Gastrocnemius medialis (tissue), 4 donors: ENCODE measurements at regions not wholly inside any gene's neighbourhood (a gene's known extent, or its start where the extent isn't known, plus 50 kb on each side); places are given as distances from the start of the nearest gene placed in this dataset.
"Not testable (repeated sequence)": the region's sequence is repeated elsewhere in the genome, so short reads cannot be mapped to it uniquely, and the experiment has no call there.

ENCODE experiments used
- ATAC-seq, 2 donors: fragments of 150-250 bp; one replicate each; pipeline ENCODE4 v1.9.1; 2016
- DNase-seq, 2 donors: peaks; one replicate each; pipeline ENCODE4 v3.0.0-alpha.2; 2019
- H3K27ac ChIP-seq, 4 donors: fragments of 200-600 bp; sonication (generic); 1 replicate in 1 of 4; 2 replicates in 3 of 4; pipeline ENCODE4 v1.5.1; 2016 to 2018; ENCODE audit warnings: mild to moderate bottlenecking in 2 of 4, moderate library complexity in 1 of 4
- H3K27me3 ChIP-seq, 3 donors: fragments of 200-600 bp; sonication (generic) in 2 of 3; 1 replicate in 1 of 3; 2 replicates in 2 of 3; pipeline versions ENCODE4 v1.5.1 to v1.6.0; 2016 to 2019; ENCODE audit warnings: mild to moderate bottlenecking in 1 of 3, moderate library complexity in 1 of 3
- H3K36me3 ChIP-seq, 2 donors: fragments of 200-600 bp; sonication (generic) in 1 of 2; one replicate each; pipeline ENCODE4 v1.5.1; 2017 to 2018
- H3K4me1 ChIP-seq, 2 donors: fragments of 200-600 bp; sonication (generic) in 1 of 2; one replicate each; pipeline ENCODE4 v1.5.1; 2016 to 2017; ENCODE audit warnings: mild to moderate bottlenecking in 2 of 2
- H3K4me3 ChIP-seq, 4 donors: fragments of 200-600 bp; sonication (generic) in 3 of 4; 1 replicate in 1 of 4; 2 replicates in 3 of 4; pipeline ENCODE4 v1.5.1; 2016 to 2019; ENCODE audit warnings: mild to moderate bottlenecking in 2 of 4
- H3K9me3 ChIP-seq, 3 donors: fragments of 200-600 bp; sonication (generic) in 2 of 3; 1 replicate in 1 of 3; 2 replicates in 2 of 3; pipeline ENCODE4 v1.5.1; 2016 to 2019
- CTCF ChIP-seq, 5 experiments: fragments of 450-650 bp in 3 of 5; fragments of 200-600 bp in 2 of 5; sonication (generic) in 2 of 5; IDR thresholded peaks in 4 of 5; conservative IDR thresholded peaks in 1 of 5; 1 replicate in 4 of 5; 2 replicates in 1 of 5; pipeline ENCODE4 v1.5.1; 2016 to 2019; ENCODE audit warnings: antibody characterized with exemption in 5 of 5, mild to moderate bottlenecking in 3 of 5, moderate library complexity in 3 of 5
- POLR2A ChIP-seq, 2 donors: fragments of 450-650 bp; IDR thresholded peaks; one replicate each; pipeline ENCODE4 v1.6.1; 2017; ENCODE audit warnings: antibody characterized with exemption in 2 of 2, mild to moderate bottlenecking in 2 of 2, moderate library complexity in 2 of 2
- in situ Hi-C, 4 donors: fragments of 200-750 bp; cut with MboI; loops; one replicate each; pipeline versions ENCODE4 v1.15.0 to v1.8.0; 2017; ENCODE audit warnings: low sequenced_read_pairs in 4 of 4
- intact Hi-C: fragments of 100-400 bp; cut with DNase I; formaldehyde crosslinking; loops from one replicate; pipeline ENCODE4 v1.15.1; 2023; ENCODE audit warnings: low total_unique reads

GRCh38 chr1:181251713-181252075 is 163.2 kb downstream of the IER5 start:
- DNase-seq (no peak), ATAC-seq (no peak)
- H3K4me1 ChIP-seq: peaks cover 0 to 10% of the 10 kb centered on the region in 2 donors
- intact Hi-C loops: no loop called here
- H3K9me3 ChIP-seq: no peaks in the 10 kb centered on the region
- H3K27ac ChIP-seq: no peak overlapping the region
- H3K27me3 ChIP-seq: no peaks in the 10 kb centered on the region
- in situ Hi-C loops: no loop called here
- no peak overlapping the region for H3K4me3 ChIP-seq
- TF ChIP-seq POLR2A (IDR thresholded peaks at IDR 0.05): no peak
- H3K36me3 ChIP-seq: no peaks in the 10 kb centered on the region

- ATAC-seq, DNase-seq, H3K36me3 ChIP-seq, H3K4me3 ChIP-seq, intact Hi-C loops, H3K27me3 ChIP-seq, H3K27ac ChIP-seq, in situ Hi-C loops, H3K9me3 ChIP-seq: not testable (repeated sequence)
- peaks cover 0 to 10% of the 10 kb centered on the region in 2 donors for H3K4me1 ChIP-seq
These were observed 165.1 kb downstream of the IER5 start for GRCh38 chr1:181253601-181254000.

GRCh38 chr1:181255270-181255929 is 166.9 kb downstream of the IER5 start:
- peak in 1 of 2 donors; percentile 4 for DNase-seq

GRCh38 chr1:181257117-181257516 is 168.6 kb downstream of the IER5 start:
- TF ChIP-seq CTCF (IDR thresholded peaks at IDR 0.05 in 4 of 5, conservative IDR thresholded peaks at IDR 0.05 in 1 of 5) (no peak), POLR2A (IDR thresholded peaks at IDR 0.05) (no peak)
- no peak overlapping the region for H3K4me3 ChIP-seq
- H3K36me3 ChIP-seq: no peaks in the 10 kb centered on the region
- ATAC-seq (no peak), DNase-seq (no peak)
- no peaks in the 10 kb centered on the region for H3K9me3 ChIP-seq
- intact Hi-C loops (no loop called here), in situ Hi-C loops (no loop called here)
- no peaks in the 10 kb centered on the region for H3K4me1 ChIP-seq
- no peaks in the 10 kb centered on the region for H3K27me3 ChIP-seq
- no peak overlapping the region for H3K27ac ChIP-seq

More at GRCh38 chr1:181255270-181255929, 166.9 kb downstream of the IER5 start:
- no peaks in the 10 kb centered on the region for H3K36me3 ChIP-seq
- no peak overlapping the region for H3K27ac ChIP-seq
- peak in 1 of 2 donors; percentile 50 for ATAC-seq
- in situ Hi-C loops: no loop called here
- H3K4me3 ChIP-seq: no peak overlapping the region
- H3K4me1 ChIP-seq: peaks cover 0 to 10% of the 10 kb centered on the region in 2 donors
- intact Hi-C loops: no loop called here
- H3K9me3 ChIP-seq: no peaks in the 10 kb centered on the region
- H3K27me3 ChIP-seq: no peaks in the 10 kb centered on the region
- TF ChIP-seq CTCF (IDR thresholded peaks at IDR 0.05 in 4 of 5, conservative IDR thresholded peaks at IDR 0.05 in 1 of 5): no peak
- no peak for TF ChIP-seq POLR2A (IDR thresholded peaks at IDR 0.05)

- intact Hi-C loops (no loop called here), in situ Hi-C loops (no loop called here)
- Histone ChIP-seq H3K4me3 (no peak overlapping the region), H3K36me3 (no peaks in the 10 kb centered on the region), H3K4me1 (no peaks in the 10 kb centered on the region), H3K27me3 (no peaks in the 10 kb centered on the region), H3K27ac (no peak overlapping the region), H3K9me3 (no peaks in the 10 kb centered on the region)
- DNase-seq (no peak), ATAC-seq (no peak)
- TF ChIP-seq POLR2A (IDR thresholded peaks at IDR 0.05): no peak
- no peak for TF ChIP-seq CTCF (IDR thresholded peaks at IDR 0.05 in 4 of 5, conservative IDR thresholded peaks at IDR 0.05 in 1 of 5)
These were observed 170.7 kb downstream of the IER5 start for GRCh38 chr1:181259026-181259745.
